ENCODE measurements at regions not wholly inside any gene's neighbourhood (a gene's known extent, or its start where the extent isn't known, plus 50 kb on each side); places are given as distances from the start of the nearest gene placed in this dataset.

- no peak overlapping the region for H3K27ac ChIP-seq (ENCODE audit: insufficient read depth, low read depth, low read length)
- no peaks in the 10 kb centered on the region for H3K9me1 ChIP-seq (replicated peaks; ENCODE audit: control insufficient read depth, extremely low read depth, insufficient read depth, low read length)
- no peaks in the 10 kb centered on the region for H3K4me1 ChIP-seq (ENCODE audit: control insufficient read depth, extremely low read depth, insufficient read depth, low read length)
- BruUV-seq (replicated peaks), result no TSS peak
- no peak overlapping the region for H3K9ac ChIP-seq (replicated peaks; ENCODE audit: extremely low read depth, insufficient read depth, low read length)
- no peak overlapping the region for H2AFZ ChIP-seq (ENCODE audit: low read depth, low read length)
- ChIA-PET CTCF (no interaction called here), POLR2A (no interaction called here)
- no peaks in the 10 kb centered on the region for H4K20me1 ChIP-seq (replicated peaks; ENCODE audit: control insufficient read depth, extremely low read depth, insufficient read depth, low read length)
- H3K79me2 ChIP-seq (ENCODE audit: control insufficient read depth, insufficient read depth, low read length), result no peaks in the 10 kb centered on the region
- no peak for DNase-seq (ENCODE audit: low read depth, low spot score)
- intact Hi-C loops (cut with micrococcal nuclease) (no loop called here), dilution Hi-C loops (cut with MboI; ENCODE audit: extremely low pct_ligation_motif_present, low sequenced_read_pairs) (no loop called here)
- peaks cover 5% of the 10 kb centered on the region for H3K9me3 ChIP-seq (replicated peaks; ENCODE audit: control insufficient read depth, insufficient read depth, low read length)
- no peak for FAIRE-seq
- no peaks in the 10 kb centered on the region for H3K36me3 ChIP-seq (ENCODE audit: control insufficient read depth in 2 of 2, extremely low read depth in 1 of 2, insufficient read depth in 2 of 2, low read length in 2 of 2)
- H3K4me3 ChIP-seq (replicated peaks in 1 of 3; ENCODE audit: insufficient read depth in 1 of 3, low read depth in 1 of 3, low read length in 3 of 3), result no peak overlapping the region
- TF ChIP-seq POLR2AphosphoS5 (IDR thresholded peaks at IDR 0.05; ENCODE audit: insufficient read depth, low read depth, low read length) (no peak), FOS (IDR thresholded peaks at IDR 0.05; ENCODE audit: borderline replicate concordance, insufficient read depth, low read length) (no peak), POLR2A (IDR thresholded peaks at IDR 0.05; ENCODE audit: low read depth, low read length) (no peak), GATA2 (IDR thresholded peaks at IDR 0.05; ENCODE audit: insufficient read depth, insufficient read length, low read depth, low read length) (no peak), EZH2 (IDR thresholded peaks at IDR 0.05; ENCODE audit: borderline replicate concordance, low read depth, low read length, severe bottlenecking) (no peak), MYC (IDR thresholded peaks at IDR 0.05; ENCODE audit: low read depth, low read length) (no peak), JUN (IDR thresholded peaks at IDR 0.05; ENCODE audit: borderline replicate concordance, insufficient read depth, insufficient read length, low read depth) (no peak)
- TF ChIP-seq, protein P1, sequence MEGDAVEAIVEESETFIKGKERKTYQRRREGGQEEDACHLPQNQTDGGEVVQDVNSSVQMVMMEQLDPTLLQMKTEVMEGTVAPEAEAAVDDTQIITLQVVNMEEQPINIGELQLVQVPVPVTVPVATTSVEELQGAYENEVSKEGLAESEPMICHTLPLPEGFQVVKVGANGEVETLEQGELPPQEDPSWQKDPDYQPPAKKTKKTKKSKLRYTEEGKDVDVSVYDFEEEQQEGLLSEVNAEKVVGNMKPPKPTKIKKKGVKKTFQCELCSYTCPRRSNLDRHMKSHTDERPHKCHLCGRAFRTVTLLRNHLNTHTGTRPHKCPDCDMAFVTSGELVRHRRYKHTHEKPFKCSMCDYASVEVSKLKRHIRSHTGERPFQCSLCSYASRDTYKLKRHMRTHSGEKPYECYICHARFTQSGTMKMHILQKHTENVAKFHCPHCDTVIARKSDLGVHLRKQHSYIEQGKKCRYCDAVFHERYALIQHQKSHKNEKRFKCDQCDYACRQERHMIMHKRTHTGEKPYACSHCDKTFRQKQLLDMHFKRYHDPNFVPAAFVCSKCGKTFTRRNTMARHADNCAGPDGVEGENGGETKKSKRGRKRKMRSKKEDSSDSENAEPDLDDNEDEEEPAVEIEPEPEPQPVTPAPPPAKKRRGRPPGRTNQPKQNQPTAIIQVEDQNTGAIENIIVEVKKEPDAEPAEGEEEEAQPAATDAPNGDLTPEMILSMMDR (IDR thresholded peaks at IDR 0.05; ENCODE audit: extremely low read depth in 1 of 2, insufficient read depth in 1 of 2, low read depth in 1 of 2, low read length in 2 of 2), result no peak
- TF ChIP-seq, protein P2, sequence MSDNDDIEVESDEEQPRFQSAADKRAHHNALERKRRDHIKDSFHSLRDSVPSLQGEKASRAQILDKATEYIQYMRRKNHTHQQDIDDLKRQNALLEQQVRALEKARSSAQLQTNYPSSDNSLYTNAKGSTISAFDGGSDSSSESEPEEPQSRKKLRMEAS (IDR thresholded peaks at IDR 0.05; ENCODE audit: insufficient read depth, insufficient read length), result no peak
- H3K27me3 ChIP-seq (ENCODE audit: control insufficient read depth in 2 of 2, insufficient read depth in 2 of 2, low read length in 2 of 2), result no peaks in the 10 kb centered on the region
- no peak overlapping the region for H3K4me2 ChIP-seq (ENCODE audit: insufficient read depth, low read length)
These were observed 401.7 kb upstream of the CELF4 start for GRCh38 chr18:37967261-37967660.

All from endothelial cell of umbilical vein (primary cell).